Rectal smooth muscle tissue (tissue), 1 donor: ENCODE measurements at regions not wholly inside any gene's neighbourhood (a gene's known extent, or its start where the extent isn't known, plus 50 kb on each side); places are given as distances from the start of the nearest gene placed in this dataset.
"Not testable (repeated sequence)": the region's sequence is repeated elsewhere in the genome, so short reads cannot be mapped to it uniquely, and the experiment has no call there.

Experiments
- H3K27ac ChIP-seq: one replicate; pipeline ENCODE4 v1.7.0; 2013; ENCODE audit warnings: low read depth, low read length, inconsistent platforms
- H3K27me3 ChIP-seq: one replicate; pipeline ENCODE4 v1.7.0; 2013; ENCODE audit warnings: low read length; ENCODE audit not compliant: control insufficient read depth, insufficient read depth
- H3K36me3 ChIP-seq: one replicate; pipeline ENCODE4 v1.7.0; 2013; ENCODE audit warnings: low read length; ENCODE audit not compliant: control insufficient read depth, insufficient read depth
- H3K4me1 ChIP-seq: one replicate; pipeline ENCODE4 v1.7.0; 2013; ENCODE audit warnings: low read length; ENCODE audit not compliant: control insufficient read depth, insufficient read depth
- H3K4me3 ChIP-seq: one replicate; pipeline ENCODE4 v1.7.0; 2013; ENCODE audit warnings: low read length
- H3K9ac ChIP-seq: one replicate; pipeline ENCODE4 v1.7.0; 2013; ENCODE audit warnings: low read length

GRCh38 chr9:63781817-63782439 is 1503.1 kb downstream of the FOXD4L5 start:
- H3K4me3 ChIP-seq, result not testable (repeated sequence)

DNA sequence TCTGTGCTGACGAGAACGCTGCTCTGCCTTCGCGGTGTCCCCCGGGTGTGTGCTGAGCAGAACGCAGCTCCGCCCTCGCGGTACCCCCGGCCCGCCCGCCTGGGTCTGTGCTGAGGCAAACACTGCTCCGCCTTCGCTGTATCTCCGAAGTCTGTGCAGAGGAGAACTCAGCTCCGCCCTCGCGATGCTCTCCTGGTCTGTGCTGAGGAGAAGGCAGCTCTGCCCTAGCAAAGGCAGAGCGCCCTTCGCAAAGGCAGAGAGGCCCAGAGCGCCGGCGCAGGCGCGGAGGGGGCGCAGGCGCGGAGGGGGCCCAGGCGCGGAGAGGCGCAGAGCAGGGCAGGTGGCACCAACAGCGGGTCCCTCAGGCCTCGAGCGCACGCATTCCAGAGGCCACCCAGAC is 1503.6 kb downstream of the FOXD4L5 start:
- H3K9ac ChIP-seq, H3K36me3 ChIP-seq, H3K27ac ChIP-seq, H3K4me1 ChIP-seq, H3K27me3 ChIP-seq, H3K4me3 ChIP-seq: not testable (repeated sequence)

More at GRCh38 chr9:63781817-63782439, 1503.1 kb downstream of the FOXD4L5 start:
- not testable (repeated sequence) for H3K36me3 ChIP-seq, H3K4me1 ChIP-seq, H3K27me3 ChIP-seq, H3K27ac ChIP-seq, H3K9ac ChIP-seq

DNA sequence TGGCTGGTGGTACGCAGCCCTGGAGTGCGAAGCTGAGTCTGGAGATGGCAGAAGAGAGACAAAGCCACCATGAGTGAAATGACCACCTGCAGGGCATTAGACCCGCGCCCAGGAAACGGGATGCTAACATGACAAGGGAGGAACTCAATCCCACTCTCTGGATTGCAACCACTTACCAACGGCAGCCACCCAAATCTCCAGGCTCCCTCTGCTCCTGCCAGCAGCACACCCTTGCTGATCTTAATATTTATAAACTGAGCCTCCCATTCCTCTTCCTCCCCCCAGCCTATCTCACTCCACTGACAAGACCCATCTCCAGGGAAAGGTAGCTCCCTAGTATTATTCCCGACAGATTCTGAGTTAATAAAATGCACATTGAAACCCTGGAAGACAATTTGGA is 1508.8 kb downstream of the FOXD4L5 start:
- not testable (repeated sequence) for H3K27ac ChIP-seq, H3K9ac ChIP-seq, H3K4me3 ChIP-seq, H3K36me3 ChIP-seq, H3K27me3 ChIP-seq, H3K4me1 ChIP-seq

GRCh38 chr9:63775092-63775426 is 1510.0 kb downstream of the FOXD4L5 start:
- not testable (repeated sequence) for H3K4me1 ChIP-seq, H3K27me3 ChIP-seq, H3K9ac ChIP-seq, H3K36me3 ChIP-seq, H3K4me3 ChIP-seq, H3K27ac ChIP-seq

DNA sequence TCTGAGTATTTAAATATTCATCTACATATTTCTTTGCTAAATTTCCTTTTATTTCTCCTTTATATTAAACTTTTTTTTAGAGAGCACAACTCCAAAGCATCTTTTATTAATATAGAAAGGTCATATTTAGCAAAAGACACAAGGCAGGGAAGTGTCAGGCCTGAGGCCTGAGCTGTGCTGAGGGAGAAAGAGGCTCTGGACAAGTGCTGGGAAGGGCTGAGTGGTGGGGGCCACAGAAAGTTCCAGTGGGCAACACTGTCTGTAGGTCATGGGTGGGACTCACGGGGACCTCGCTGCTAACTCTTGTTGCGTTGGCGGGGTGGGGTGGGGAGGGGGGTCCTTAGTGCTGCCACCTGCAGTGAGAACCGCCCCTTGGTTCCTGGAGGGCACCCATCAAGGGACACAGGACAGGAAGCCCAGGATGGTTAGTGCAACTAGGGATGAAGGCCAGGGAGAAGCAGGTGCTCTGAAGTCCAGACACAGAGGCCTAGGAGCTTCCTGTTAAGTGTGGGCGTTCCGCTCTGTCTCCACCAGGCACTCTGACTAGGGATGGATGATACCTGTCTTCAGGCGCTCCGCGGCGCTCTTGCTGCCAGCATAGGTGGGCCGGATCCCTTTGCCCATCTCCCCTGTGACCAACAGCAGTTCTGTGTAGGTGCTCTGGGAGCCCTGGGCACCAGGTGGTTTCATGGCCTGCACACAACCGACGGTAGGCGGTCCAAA is 1510.5 kb downstream of the FOXD4L5 start:
- not testable (repeated sequence) for H3K27ac ChIP-seq, H3K4me1 ChIP-seq, H3K9ac ChIP-seq, H3K27me3 ChIP-seq, H3K36me3 ChIP-seq, H3K4me3 ChIP-seq

DNA sequence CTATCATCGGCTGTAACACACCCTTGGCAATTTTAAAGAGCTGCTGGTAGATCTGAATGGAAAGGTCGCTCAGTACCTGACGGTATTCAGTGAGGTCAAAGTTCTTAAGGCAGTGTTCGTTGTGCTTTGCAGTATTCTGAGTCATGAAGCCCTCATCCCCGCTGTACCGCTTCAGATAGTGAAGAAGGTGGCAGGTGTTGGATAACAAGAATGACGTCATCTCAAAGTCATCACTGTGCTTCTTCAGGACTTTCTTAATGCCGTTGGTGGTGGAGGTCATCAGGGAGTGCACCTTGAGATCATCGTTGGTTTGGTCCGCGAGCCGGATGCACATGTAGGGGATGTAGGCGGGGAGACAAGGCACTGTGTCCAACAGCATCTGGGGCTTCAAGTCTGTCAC is 1522.8 kb downstream of the FOXD4L5 start:
- H3K4me1 ChIP-seq, H3K27ac ChIP-seq, H3K36me3 ChIP-seq, H3K27me3 ChIP-seq, H3K4me3 ChIP-seq, H3K9ac ChIP-seq: not testable (repeated sequence)

DNA sequence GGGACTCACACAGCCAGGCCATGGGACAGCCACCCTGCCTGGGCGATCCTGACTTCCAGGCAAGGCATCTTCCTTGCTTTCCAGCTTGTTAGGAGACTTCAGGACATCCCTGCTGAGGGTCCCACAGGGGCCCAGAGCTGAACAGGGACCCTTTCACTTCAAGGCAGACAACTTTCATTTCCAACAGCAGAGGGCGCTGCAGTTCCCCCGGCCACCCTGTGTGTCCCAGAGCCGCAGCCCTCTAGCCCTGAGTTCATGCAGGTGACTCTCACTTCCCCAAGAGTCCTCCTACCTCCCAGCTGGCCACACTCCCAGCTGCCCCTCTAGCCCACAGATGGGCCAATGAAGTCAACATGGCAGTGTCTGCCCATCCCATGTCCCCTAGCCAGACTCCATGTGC is 1556.0 kb downstream of the FOXD4L5 start:
- H3K36me3 ChIP-seq, H3K4me3 ChIP-seq, H3K27me3 ChIP-seq, H3K4me1 ChIP-seq, H3K9ac ChIP-seq, H3K27ac ChIP-seq: not testable (repeated sequence)

- H3K4me1 ChIP-seq, result no peaks in the 10 kb centered on the region
- no peak overlapping the region for H3K9ac ChIP-seq
- no peaks in the 10 kb centered on the region for H3K27me3 ChIP-seq
- H3K36me3 ChIP-seq, result no peaks in the 10 kb centered on the region
- H3K4me3 ChIP-seq, result no peak overlapping the region
- H3K27ac ChIP-seq, result no peak overlapping the region
Observed at GRCh38 chr9:63728287-63728686, 1556.7 kb downstream of the FOXD4L5 start.

GRCh38 chr9:63708285-63708684 is 1576.7 kb downstream of the FOXD4L5 start:
- H3K9ac ChIP-seq, H3K27ac ChIP-seq: not testable (repeated sequence)

DNA sequence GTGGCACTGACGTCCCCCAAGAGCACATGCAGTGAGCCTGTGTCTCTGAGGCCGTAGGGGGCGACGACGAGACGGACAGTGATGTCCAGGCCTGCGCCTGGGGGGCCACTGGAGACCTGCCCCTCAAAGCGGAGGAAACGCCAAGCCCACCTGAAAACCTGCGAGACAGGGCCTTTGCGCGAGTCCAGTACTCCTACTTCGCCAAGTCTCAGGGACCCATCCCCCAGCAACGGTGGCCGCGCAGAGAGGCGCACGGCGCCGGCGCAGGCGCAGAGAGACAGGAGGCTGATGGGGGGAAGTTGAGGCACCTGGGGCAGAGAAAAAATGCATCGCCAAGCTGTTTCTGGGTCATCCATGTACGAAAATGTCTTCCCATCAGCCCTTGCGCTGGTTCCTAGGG is 1580.6 kb downstream of the FOXD4L5 start:
- H3K27ac ChIP-seq, H3K27me3 ChIP-seq, H3K36me3 ChIP-seq: not testable (repeated sequence)

More at GRCh38 chr9:63708285-63708684, 1576.7 kb downstream of the FOXD4L5 start:
- not testable (repeated sequence) for H3K27me3 ChIP-seq, H3K4me1 ChIP-seq, H3K4me3 ChIP-seq, H3K36me3 ChIP-seq

GRCh38 chr9:63703670-63704069 is 1581.3 kb downstream of the FOXD4L5 start:
- H3K36me3 ChIP-seq, H3K9ac ChIP-seq, H3K4me3 ChIP-seq, H3K27ac ChIP-seq, H3K4me1 ChIP-seq, H3K27me3 ChIP-seq: not testable (repeated sequence)

More for the DNA sequence above, 1580.6 kb downstream of the FOXD4L5 start:
- not testable (repeated sequence) for H3K9ac ChIP-seq, H3K4me3 ChIP-seq, H3K4me1 ChIP-seq

DNA sequence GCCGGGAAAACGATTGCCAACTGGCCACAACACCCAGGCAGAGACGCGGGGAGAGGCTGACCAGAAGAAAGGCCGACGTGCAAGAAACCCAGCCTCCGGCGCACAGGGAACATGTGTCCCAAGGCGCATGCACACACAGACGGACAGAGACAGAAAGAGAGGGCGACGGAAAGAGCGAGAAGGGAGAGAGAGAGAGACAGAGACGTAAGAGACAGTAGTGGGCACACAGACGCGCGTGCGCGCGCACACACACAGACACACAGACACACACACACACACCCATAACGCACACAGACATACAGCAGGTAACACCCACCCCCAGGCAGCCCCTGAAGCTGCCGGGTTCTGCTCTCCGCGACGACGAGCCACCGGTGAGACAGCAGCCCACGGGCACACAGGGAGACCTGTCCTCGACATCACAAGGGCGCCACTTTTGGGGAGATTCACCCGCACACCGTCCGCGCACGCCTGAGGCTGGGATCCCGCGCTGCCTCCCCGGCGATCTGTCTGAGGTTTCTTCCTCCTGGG is 1581.8 kb downstream of the FOXD4L5 start:
- not testable (repeated sequence) for H3K4me3 ChIP-seq, H3K4me1 ChIP-seq, H3K36me3 ChIP-seq, H3K9ac ChIP-seq, H3K27me3 ChIP-seq, H3K27ac ChIP-seq
